H9 (cell line): ENCODE measurements at regions not wholly inside any gene's neighbourhood (a gene's known extent, or its start where the extent isn't known, plus 50 kb on each side); places are given as distances from the start of the nearest gene placed in this dataset.

Experiments
- DNase-seq: peaks from one replicate; pipeline ENCODE4 v3.0.0-alpha.2; 2017
- H2AFZ ChIP-seq: one replicate; pipeline ENCODE4 v1.6.1; 2013; ENCODE audit warnings: mild to moderate bottlenecking, low read length, control low read depth, moderate library complexity
- H2AK5ac ChIP-seq: 2 replicates; pipeline ENCODE4 v1.6.1; 2013; ENCODE audit warnings: low read length, control low read depth, mixed read lengths; ENCODE audit not compliant: insufficient read length
- H2BK120ac ChIP-seq: one replicate; pipeline ENCODE4 v1.6.1; 2013; ENCODE audit warnings: low read depth, mild to moderate bottlenecking, low read length, control low read depth, inconsistent platforms; ENCODE audit not compliant: poor library complexity, severe bottlenecking
- H2BK12ac ChIP-seq: 2 replicates; pipeline ENCODE4 v1.6.1; 2013; ENCODE audit warnings: low read length, control low read depth, mixed read lengths, low read depth; ENCODE audit not compliant: insufficient read length
- H2BK15ac ChIP-seq: 2 replicates; pipeline ENCODE4 v1.6.1; 2013; ENCODE audit warnings: low read depth, low read length, control low read depth
- H2BK20ac ChIP-seq: one replicate; pipeline ENCODE4 v1.6.1; 2013; ENCODE audit warnings: low read depth, mild to moderate bottlenecking, low read length, control low read depth, inconsistent platforms; ENCODE audit not compliant: poor library complexity, severe bottlenecking
- H2BK5ac ChIP-seq: 2 replicates; pipeline ENCODE4 v1.6.1; 2013; ENCODE audit warnings: low read length, control low read depth, mixed read lengths; ENCODE audit not compliant: insufficient read length
- H3K14ac ChIP-seq: 2 replicates; pipeline ENCODE4 v1.6.1; 2013; ENCODE audit warnings: low read length, control low read depth; ENCODE audit not compliant: insufficient read depth
- H3K18ac ChIP-seq: 2 replicates; pipeline ENCODE4 v1.6.1; 2013; ENCODE audit warnings: low read depth, mild to moderate bottlenecking, mixed read lengths, low read length, control low read depth; ENCODE audit not compliant: insufficient read length
- H3K23ac ChIP-seq: 2 replicates; pipeline ENCODE4 v1.6.1; 2013; ENCODE audit warnings: low read length, control low read depth, mixed read lengths, low read depth; ENCODE audit not compliant: insufficient read length
- H3K23me2 ChIP-seq: 2 replicates; pipeline ENCODE4 v1.6.1; 2013; ENCODE audit warnings: low read depth, mild to moderate bottlenecking, mixed read lengths, low read length, control low read depth; ENCODE audit not compliant: insufficient read length, poor library complexity, severe bottlenecking
- H3K27ac ChIP-seq: 2 replicates; pipeline ENCODE4 v1.5.1; 2013; ENCODE audit warnings: low read length, control low read depth, mixed read lengths, low read depth; ENCODE audit not compliant: insufficient read length
- H3K27me3 ChIP-seq: 2 replicates; pipeline ENCODE4 v1.6.1; 2013; ENCODE audit warnings: low read length, control low read depth, inconsistent platforms; ENCODE audit not compliant: insufficient read depth
- H3K4ac ChIP-seq: 2 replicates; pipeline ENCODE4 v1.6.1; 2013; ENCODE audit warnings: low read depth, mild to moderate bottlenecking, control low read depth, inconsistent platforms, low read length, moderate library complexity
- H3K4me1 ChIP-seq: 2 replicates; pipeline ENCODE4 v1.6.1; 2013; ENCODE audit warnings: low read length, control low read depth, inconsistent platforms; ENCODE audit not compliant: insufficient read depth
- H3K4me2 ChIP-seq: 2 replicates; pipeline ENCODE4 v1.6.1; 2013; ENCODE audit warnings: low read length, control low read depth, mixed read lengths; ENCODE audit not compliant: insufficient read length, insufficient read depth
- H3K56ac ChIP-seq: 2 replicates; pipeline ENCODE4 v1.6.1; 2013; ENCODE audit warnings: low read depth, mild to moderate bottlenecking, mixed read lengths, low read length, control low read depth; ENCODE audit not compliant: insufficient read length
- H3K79me1 ChIP-seq: 2 replicates; pipeline ENCODE4 v1.6.1; 2013; ENCODE audit warnings: low read depth, mild to moderate bottlenecking, moderate library complexity, low read length, control low read depth, inconsistent platforms; ENCODE audit not compliant: insufficient read depth, poor library complexity, severe bottlenecking
- H3K79me2 ChIP-seq: 2 replicates; pipeline ENCODE4 v1.6.1; 2013; ENCODE audit warnings: low read length, control low read depth, inconsistent platforms; ENCODE audit not compliant: insufficient read depth
- H3K9ac ChIP-seq: 2 replicates; pipeline ENCODE4 v1.6.1; 2013; ENCODE audit warnings: low read length, control low read depth, mixed read lengths; ENCODE audit not compliant: insufficient read length; ENCODE audit errors: extremely low read depth
- H3K9me3 ChIP-seq: one replicate; pipeline ENCODE4 v1.6.1; 2013; ENCODE audit warnings: low read depth, low read length, inconsistent platforms; ENCODE audit not compliant: control insufficient read depth
- H3T11ph ChIP-seq: one replicate; pipeline ENCODE4 v1.6.1; 2013; ENCODE audit warnings: mild to moderate bottlenecking, low read length, control low read depth, inconsistent platforms
- H4K20me1 ChIP-seq: one replicate; pipeline ENCODE4 v1.6.1; 2013; ENCODE audit not compliant: control insufficient read depth, insufficient read length, insufficient read depth
- H4K5ac ChIP-seq: 2 replicates; pipeline ENCODE4 v1.6.1; 2013; ENCODE audit warnings: low read depth, mild to moderate bottlenecking, mixed read lengths, low read length, control low read depth; ENCODE audit not compliant: insufficient read length
- H4K8ac ChIP-seq: replicated peaks from 2 replicates; pipeline ENCODE4 v1.6.1; 2013; ENCODE audit warnings: low read length, control low read depth, mixed read lengths, low read depth; ENCODE audit not compliant: insufficient read length
- H4K91ac ChIP-seq: 2 replicates; pipeline ENCODE4 v1.6.1; 2013; ENCODE audit warnings: low read depth, mild to moderate bottlenecking, moderate library complexity, mixed read lengths, low read length, control low read depth; ENCODE audit not compliant: insufficient read length
- H3K27ac Mint-ChIP-seq, 3 experiments: 2 replicates in 2 of 3; 3 replicates in 1 of 3; pipeline ENCODE4 v1.8.0; 2020 to 2021; ENCODE audit warnings: mixed read lengths in 3 of 3, mild to moderate bottlenecking in 1 of 3, moderate library complexity in 1 of 3
- H3K27me3 Mint-ChIP-seq: 2 replicates; pipeline ENCODE4 v1.8.0; 2021; ENCODE audit warnings: low read depth, mild to moderate bottlenecking, moderate library complexity, mixed read lengths
- H3K36me3 Mint-ChIP-seq, 3 experiments: 2 replicates in 2 of 3; 3 replicates in 1 of 3; pipeline ENCODE4 v1.8.0; 2020 to 2021; ENCODE audit warnings: low read depth in 3 of 3, mixed read lengths in 3 of 3; ENCODE audit not compliant: insufficient read depth in 1 of 3
- H3K4me1 Mint-ChIP-seq, 2 experiments: 2 replicates each; pipeline ENCODE4 v1.8.0; 2020; ENCODE audit warnings: mixed read lengths in 2 of 2
- H3K4me3 Mint-ChIP-seq, 2 experiments: 2 replicates in 1 of 2; 3 replicates in 1 of 2; pipeline ENCODE4 v1.8.0; 2020 to 2021; ENCODE audit warnings: mild to moderate bottlenecking in 2 of 2, mixed read lengths in 2 of 2, moderate library complexity in 1 of 2
- H3K9me3 Mint-ChIP-seq, 2 experiments: 2 replicates in 1 of 2; 3 replicates in 1 of 2; pipeline ENCODE4 v1.8.0; 2020; ENCODE audit warnings: mild to moderate bottlenecking in 2 of 2, mixed read lengths in 2 of 2, moderate library complexity in 1 of 2
- CTCF ChIP-seq: fragments of 200-600 bp; sonication (generic); conservative IDR thresholded peaks from 3 replicates; pipeline ENCODE4 v1.8.0; 2021; ENCODE audit warnings: antibody characterized with exemption, mild to moderate bottlenecking
- WGBS: extraction: QIAGEN DNeasy Blood & Tissue Kit; methylation state at CpG from one replicate; pipeline ENCODE4 v1.1.7; 2013; ENCODE audit warnings: missing lambda C conversion rate, low lambda C conversion rate, mixed read lengths; ENCODE audit not compliant: insufficient read length; ENCODE audit errors: extremely low coverage; 5-methylcytosine and 5-hydroxymethylcytosine counted together

- H3K79me1 ChIP-seq, result no peaks in the 10 kb centered on the region
- H3K9ac ChIP-seq, result no peak overlapping the region
- H3K4ac ChIP-seq, result no peak overlapping the region
- no peak overlapping the region for H2BK20ac ChIP-seq
- no peak for TF ChIP-seq CTCF
- H4K5ac ChIP-seq, result no peak overlapping the region
- no peaks in the 10 kb centered on the region for H3K79me2 ChIP-seq
- no peaks in the 10 kb centered on the region; a peak in 1 of 5 replicates for H3K9me3 Mint-ChIP-seq
- H2BK5ac ChIP-seq, result no peak overlapping the region
- no peak overlapping the region for H3K56ac ChIP-seq
- H2BK15ac ChIP-seq, result no peak overlapping the region
- no peaks in the 10 kb centered on the region for H3K23me2 ChIP-seq
- no peak overlapping the region for H3K18ac ChIP-seq
- no peaks in the 10 kb centered on the region for H3K27me3 ChIP-seq
- no peak overlapping the region for H2AK5ac ChIP-seq
- WGBS, result no CpG with 5 or more reads among the region's 3 CpGs
- no peaks in the 10 kb centered on the region for H3K4me1 ChIP-seq
- H3T11ph ChIP-seq, result no peak overlapping the region
- H3K23ac ChIP-seq, result no peak overlapping the region
- no peak overlapping the region for H2AFZ ChIP-seq
- H3K27ac ChIP-seq, result no peak overlapping the region
- H4K91ac ChIP-seq, result no peak overlapping the region
- no peak overlapping the region for H2BK12ac ChIP-seq
- no peak overlapping the region for H3K4me3 Mint-ChIP-seq
- DNase-seq, result no peak
- H3K4me2 ChIP-seq, result no peak overlapping the region
- H3K9me3 ChIP-seq, result no peaks in the 10 kb centered on the region
- H2BK120ac ChIP-seq, result no peak overlapping the region
- H3K27ac Mint-ChIP-seq, result no peak overlapping the region
- H3K27me3 Mint-ChIP-seq, result no peaks in the 10 kb centered on the region
- no peak overlapping the region for H4K8ac ChIP-seq
- H3K4me1 Mint-ChIP-seq, result no peaks in the 10 kb centered on the region
- no peak overlapping the region for H3K14ac ChIP-seq
- H4K20me1 ChIP-seq, result no peaks in the 10 kb centered on the region
- H3K36me3 Mint-ChIP-seq, result no peaks in the 10 kb centered on the region
These were observed 1805.9 kb downstream of the NCAM2 start for GRCh38 chr21:22804151-22804550.
